ENCODE measurements at regions not wholly inside any gene's neighbourhood (a gene's known extent, or its start where the extent isn't known, plus 50 kb on each side); places are given as distances from the start of the nearest gene placed in this dataset.
A peak's percentile ranks its signal among the peaks of the same experiment; 100 is the strongest.

DNA sequence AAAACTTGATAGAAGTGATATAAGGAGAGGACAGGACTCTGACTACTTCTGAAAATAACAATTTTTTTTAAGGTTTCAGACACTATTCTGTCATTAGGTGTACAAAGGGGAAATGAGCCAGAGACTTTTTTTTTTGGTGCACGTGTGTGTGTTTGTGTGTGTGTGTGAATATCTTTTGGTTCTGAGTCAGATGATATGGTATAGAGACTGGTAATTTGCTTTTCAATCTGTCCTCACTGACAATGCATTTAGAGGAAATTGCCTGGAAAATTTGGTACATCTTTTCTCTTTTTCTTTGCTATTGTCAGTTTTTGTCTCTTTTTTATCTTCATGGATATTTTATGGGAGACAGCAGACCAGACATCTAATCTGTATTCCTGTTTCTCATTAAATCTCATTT lies 59.3 kb downstream of the DDIT4L start:
- no peak for DNase-seq

DNA sequence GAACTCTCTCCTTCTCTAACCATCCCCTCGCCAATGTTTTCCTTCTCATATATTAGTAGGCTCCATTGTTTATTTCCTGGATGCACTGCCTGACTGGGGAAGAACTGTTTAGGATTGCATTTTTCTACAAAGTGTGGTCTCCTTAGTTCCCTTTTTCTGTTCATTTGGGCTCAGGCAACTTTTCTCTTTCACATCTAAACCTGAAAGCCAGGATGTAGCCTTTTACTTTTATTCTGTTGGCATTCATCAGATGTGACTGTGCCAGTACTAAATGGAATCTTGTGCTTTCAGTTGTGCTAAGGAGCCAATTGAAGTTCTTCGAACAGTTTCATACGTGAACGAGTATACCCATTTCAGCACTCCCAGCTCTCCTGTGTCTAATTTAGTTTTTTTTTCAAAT lies 59.8 kb downstream of the DDIT4L start:
- DNase-seq, result no peak

DNA sequence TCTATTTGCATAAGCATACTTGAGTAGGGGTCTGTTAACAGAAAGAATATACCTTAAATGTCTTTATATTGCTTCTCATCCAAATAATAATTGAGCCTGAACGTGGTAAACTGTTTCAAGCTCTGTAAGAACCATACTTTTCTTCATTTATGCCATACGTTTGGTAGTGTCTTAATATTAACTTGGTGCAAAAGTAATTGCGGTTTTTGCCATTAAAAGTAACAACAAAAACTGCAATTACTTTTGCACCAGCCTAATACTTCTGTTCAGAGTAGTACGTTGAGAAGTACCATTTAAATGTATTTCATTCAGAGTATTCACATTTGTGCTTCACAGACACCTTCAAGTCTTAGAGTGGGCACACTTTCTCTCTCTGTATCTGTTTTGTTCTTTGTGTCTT lies 60.5 kb downstream of the DDIT4L start:
- DNase-seq, result no peak

DNA sequence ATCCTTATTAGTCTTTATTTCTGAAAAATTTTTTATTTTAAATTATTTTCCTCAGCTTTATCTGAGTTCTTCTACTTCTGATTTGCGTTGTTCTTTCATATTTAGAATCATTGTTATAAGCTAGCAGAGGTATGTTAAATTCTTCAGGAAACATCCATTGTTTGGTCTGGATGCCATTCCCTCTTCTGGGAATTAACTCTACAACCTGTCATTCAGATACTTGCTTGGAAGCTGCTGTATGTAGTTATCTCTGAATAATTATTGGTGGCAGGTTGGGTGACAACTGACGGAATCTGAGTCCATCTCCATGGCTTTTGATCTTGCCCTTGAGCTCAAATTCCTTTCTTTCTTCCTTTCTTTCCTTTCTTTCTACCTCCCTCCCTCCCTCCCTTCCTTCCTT lies 61.9 kb downstream of the DDIT4L start:
- no peak for DNase-seq

DNA sequence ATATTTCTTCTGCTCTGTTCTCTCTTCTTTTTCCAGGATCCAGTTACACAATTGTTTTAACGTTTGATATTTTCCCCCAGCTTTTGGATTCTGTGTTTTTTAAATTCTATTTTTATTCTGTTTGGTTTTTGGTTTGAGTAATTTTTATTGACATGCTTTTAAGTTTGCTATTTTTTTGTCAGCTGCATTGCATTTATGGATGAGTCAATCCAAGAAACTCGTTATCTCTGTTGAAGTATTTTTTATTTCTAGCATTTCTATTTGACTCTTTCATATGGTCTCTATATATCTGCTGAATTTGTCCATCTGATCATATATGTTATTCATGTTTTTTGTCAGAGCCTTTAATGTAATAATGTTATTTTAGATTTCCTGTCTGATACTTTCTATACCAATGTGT lies 65.6 kb downstream of the DDIT4L start:
- DNase-seq, result no peak

DNA sequence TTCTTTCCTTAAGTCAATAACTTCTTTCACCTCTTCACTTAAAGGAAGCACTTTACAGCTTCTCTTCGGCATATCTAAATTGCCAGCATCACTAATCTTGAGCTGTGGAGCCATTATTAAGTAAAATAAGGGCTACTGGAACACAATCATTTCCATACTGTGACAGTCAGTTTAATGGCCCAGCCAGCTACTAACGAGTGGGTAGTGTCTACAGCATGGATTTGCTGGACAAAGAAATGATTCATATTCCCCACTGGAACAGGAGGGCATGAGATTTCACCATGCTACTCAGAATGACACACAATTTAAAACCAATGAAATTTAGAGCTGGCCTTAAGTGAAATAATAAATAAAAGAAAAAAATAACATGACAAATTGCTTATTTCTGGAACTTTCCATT lies 72.1 kb downstream of the DDIT4L start:
- DNase-seq, result no peak

DNA sequence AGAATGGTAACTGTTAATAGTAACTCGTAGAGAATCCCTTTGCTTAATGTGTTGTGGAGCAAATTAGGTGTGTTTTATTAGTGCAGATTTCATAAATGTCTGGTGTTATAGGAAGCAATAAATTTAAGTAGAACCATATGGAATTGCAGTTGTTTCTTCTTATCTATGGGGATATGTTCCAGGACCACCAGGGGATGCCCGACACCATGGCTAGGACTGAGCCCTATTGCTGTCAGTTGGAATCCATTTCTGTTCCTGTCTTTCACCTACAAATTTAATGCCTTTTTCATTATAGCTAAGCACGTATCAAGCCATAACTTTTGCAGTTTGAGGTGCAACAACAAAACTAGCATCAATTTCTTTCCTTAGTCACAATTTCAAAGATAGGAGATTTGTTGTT lies 72.5 kb downstream of the DDIT4L start:
- DNase-seq, result no peak

DNA sequence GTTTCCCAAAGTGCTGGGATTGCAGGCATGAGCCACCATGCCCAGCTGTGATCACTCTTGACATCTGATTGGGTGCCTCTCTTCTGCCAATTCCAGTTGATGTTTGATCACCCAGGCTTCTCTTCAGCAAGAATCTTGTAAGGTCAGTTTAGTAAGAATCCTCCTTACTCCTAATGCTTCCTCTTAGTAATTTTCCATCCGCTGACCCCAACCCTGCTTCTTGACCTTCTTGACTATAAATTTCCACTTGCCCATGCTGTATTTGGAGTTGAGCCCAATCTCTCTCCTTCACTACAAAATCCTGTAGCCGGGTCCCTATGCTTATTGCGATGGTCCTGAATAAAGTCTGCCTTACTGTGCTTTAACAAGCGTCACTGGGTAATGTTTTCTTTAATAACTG lies 75.4 kb downstream of the DDIT4L start:
- no peak for DNase-seq

DNA sequence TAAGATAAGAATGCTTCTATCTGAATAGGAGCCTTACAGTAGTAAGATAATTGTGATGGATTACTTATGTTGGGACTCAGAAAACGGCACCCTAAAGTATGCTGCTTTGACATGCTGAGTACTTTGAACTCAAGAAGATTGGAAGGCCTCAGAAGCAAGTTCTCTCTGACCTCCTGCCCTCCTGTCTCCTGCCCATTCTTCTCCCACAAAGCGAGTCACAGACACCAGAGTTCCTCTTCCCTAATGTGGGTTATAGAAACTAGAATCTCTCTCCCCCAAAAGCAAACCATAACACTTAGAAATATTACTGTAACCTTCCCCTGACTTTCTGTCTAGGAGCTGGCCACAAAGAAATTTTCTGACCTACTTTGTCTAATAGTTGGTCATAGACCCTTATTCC lies 76.5 kb downstream of the DDIT4L start:
- DNase-seq, result no peak

DNA sequence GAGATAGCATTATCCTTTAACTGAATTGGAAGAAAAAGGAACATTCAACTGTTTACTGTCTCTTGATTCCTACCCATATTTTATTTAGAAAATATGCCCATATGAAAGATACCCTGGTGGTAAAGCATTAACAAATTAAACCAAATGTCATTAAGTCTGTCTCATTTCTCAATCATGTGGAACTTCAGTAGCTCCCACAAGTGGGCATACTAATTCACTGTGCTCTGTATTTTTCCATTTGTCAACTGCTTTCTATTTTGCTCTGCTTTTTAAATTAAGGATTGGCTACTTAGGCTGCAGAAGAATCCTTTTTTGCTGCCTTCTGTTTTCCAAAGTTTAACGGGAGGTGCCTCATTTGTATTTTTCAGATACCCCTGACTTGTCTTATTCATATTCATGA lies 77.2 kb downstream of the DDIT4L start:
- no peak for DNase-seq

DNA sequence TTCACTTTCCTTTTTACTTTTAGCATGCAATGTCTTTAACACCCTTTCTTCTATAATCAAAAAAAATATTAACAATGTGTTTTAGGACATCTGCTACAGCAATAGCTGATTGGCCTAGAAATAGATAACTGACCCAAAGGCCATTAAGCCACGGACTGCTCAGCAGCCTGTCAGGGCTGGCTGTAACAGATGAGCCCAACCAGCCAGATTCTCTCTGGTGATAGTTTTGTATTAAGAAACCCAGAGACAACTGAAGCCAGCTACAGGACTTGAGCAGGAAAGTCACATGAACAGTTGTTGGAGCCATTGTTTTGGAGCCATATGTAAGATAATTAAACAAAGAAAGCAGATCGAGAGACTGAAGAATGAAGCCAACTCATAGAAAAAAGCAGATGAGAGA lies 80.3 kb downstream of the DDIT4L start:
- no peak for DNase-seq

DNA sequence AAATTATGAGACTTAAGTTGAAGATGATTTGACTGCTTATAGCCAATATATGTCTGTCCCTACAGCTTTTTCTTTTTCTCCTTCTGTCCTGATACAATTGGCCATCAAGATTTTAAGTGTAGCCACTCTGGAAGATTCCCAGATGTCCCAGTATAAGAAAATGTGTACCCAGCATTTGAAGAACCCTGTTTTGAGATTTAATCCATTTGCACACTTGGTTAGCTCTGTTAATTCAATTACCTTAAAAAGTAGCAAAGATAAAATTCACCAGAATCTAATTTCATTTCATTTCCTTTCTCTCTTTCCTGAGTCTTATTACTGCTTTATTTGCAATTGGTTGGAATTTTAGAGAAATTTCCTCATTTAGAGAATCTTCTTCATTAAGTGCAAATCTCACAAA lies 81.4 kb downstream of the DDIT4L start:
- no peak for DNase-seq

DNA sequence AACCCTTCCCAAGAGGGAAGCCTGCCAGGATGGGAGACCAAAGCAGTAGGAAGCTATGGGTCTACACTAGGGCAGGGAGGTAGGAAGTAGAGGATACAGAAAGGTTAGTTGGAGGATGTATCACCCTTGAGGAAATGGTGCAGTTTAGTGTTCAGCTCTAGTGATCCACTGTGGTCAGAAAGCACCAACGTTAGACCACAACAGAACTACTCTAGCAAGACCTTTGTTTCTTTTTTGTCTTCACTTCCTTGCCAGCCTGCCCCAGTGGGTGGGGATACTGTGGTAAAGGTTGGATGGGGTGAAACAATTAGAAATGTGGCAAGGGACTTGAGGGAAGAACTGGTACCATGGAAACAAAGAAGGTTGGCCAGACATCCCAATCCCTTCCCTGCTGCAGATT lies 83.3 kb downstream of the DDIT4L start:
- no peak for DNase-seq

DNA sequence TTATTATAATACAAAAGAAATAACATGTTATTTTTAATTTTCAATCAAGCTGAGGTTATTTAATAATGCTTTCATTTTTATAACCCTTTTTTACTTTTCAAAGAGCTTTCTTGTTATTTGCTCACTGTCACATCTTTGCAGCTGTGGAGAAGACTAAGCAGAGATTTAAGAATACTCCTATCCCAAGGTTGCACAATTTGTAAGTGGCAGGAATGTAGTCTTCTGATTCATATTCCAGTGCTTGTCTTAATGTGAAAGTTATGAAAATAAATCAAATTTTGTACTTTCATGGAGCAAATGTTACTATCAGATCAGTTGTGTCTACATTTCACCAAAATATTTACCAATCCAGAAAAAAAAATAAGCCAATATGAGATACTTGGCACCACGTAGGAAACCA lies 86.6 kb downstream of the DDIT4L start:
- no peak for DNase-seq

DNA sequence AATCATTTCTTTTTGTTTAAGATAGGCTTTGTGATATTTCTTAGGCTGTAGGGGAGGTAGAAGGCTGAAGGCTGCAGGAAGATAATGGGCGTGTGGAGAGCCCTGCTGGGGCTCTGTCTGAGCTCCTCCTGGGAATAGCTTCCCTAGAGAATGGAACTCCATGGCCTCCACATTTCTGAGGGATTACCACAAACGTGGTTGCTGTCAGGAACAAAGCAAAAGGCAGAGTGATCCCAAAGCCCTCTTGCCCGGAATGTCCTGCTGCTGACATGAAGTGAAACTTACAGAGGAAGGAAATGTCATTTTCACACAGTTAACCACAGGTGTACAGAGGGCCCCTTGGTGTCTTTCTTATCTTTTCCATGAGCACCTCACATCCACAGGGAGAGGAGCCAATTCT lies 89.3 kb downstream of the DDIT4L start:
- DNase-seq, result no peak

DNA sequence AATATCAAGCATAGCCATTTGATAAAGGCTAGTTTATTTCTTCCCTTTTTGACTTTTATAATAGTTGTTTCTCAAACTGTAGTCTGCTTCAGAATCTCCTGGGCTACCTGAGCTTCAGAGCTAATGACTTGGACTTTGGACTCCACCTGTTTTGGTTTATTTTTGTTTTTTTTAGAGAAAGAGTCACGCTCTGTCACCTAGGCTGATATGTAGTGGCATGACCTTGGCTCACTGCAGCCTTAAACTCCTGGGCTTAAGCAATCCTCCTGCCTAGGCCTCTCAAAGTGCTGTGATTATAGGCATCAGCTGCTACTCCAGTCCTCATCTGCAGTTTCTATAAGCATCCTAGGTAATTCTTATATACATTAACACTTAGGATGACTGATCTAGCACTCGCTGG lies 90.5 kb downstream of the DDIT4L start:
- DNase-seq, result no peak

DNA sequence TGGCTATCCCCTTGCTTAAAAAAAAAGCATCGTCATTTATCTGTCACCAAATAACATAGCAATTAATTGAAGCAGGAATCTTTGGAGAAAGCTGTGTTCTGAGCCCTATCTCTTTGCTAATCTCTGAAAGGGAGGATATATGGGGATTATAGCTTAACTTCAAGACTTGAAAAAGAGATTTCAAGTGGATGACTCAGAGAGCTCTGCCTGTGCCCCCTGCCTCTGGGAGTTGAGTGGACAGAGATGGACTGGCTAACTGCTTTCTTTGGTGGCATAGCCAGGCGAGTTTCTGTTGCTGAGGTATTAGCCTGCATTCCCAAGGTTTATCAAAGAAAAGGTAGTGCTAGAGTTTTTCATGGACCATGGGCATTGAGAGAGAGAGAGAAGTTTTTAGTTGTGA lies 91.6 kb downstream of the DDIT4L start:
- DNase-seq, result no peak

DNA sequence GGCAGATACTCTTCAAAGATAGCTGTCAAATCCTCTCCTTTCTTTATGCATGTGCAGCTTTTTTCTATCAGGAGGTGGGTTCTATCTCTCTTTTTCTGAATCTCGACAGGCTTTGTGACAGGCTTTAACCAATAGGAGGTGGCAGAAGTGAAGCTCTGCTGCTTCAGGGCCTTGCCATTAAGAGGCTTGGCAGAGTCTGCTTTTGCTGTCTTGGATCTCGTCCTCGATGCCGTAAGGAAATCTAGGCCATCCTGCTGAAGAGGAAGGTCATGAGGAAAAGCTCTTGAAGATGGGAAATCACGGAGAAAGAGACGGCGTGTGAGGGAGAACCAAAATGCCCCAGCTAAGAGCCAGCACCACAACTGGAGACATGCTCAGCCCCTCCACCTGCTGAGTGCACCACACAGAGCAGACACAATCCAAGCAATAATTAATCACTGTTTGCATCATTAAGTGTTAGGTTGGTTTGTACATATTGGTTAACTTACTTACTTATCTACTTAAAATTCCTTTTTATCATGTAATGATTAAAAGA lies 92.2 kb downstream of the DDIT4L start:
- DNase-seq, result no peak

DNA sequence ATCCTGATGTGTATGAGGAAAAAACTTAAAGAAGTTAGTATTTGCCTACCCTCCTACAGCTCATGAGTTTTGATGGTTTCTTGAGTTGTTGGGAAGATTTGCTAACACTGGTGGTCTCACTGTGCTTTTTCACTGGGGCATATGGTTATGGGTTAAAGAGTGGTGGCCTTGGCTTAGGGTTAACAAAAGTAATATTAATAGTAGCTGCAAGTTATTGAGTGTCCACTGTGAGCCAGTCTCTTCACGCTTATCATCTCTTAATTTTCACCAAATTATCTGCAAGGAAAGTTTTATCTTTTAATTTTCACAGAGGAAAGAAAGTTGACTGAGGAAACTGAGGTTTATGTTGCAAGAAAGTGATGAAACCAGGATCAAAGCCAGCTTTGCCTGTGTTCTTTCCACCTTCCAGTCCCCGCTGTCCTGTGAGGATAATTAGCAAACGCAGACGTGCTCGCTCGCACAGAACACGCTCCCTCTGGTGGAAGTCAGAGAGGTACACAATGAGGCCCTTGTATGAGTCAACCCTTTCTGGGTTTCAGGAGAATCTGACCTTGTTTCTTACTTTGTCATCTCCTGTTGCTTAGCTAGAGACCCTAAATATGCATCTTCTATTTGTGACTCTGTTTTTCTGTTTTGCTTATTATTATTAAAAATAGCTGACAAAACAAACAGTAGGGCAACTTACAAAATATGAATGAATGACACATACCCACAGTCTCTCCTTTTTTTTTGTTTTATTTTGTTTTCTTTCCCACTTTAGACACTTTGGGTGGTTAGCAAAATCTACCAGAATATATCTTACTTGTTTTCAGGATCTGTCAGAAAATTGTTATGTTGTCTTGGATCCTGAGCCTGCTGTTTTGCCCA lies 94.3 kb downstream of the DDIT4L start:
- no peak for DNase-seq

DNA sequence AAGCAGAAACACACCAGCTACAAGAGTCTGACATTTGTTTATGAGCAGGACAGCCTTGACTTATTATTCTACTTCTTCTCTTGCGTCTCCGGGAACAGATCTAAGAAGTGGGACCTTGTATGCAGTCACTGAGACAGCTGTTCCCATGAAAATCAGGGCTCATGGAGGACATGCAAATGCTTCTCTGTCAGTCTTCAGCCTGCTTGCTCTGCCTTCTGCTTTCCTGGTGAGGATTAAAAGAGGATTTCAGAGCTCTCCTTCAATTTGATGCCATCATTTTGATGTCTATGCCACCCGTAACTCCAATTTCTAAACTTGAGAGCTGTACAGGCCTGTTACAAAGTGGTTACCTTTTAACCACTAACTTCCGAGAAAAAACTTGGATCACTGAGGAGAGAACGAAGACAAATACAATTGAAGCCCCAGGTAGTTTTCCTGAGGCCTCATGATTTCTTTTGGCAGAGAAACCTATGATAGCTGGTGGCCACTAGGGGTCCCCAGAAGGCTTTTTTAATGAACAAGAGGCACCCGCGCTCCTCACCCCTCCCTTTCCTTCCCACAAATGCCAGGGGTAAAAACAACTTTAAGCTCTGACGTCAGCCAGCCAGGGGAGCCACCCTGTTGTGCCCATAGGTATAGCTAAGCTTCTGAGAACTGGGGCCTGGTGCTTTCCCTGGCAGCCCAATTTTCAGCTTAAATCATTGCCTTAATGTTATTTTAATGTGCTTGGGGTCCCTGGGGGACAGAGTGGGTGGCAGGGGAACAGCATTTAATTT lies 97.0 kb downstream of the DDIT4L start:
- DNase-seq, result peak; percentile 39

DNA sequence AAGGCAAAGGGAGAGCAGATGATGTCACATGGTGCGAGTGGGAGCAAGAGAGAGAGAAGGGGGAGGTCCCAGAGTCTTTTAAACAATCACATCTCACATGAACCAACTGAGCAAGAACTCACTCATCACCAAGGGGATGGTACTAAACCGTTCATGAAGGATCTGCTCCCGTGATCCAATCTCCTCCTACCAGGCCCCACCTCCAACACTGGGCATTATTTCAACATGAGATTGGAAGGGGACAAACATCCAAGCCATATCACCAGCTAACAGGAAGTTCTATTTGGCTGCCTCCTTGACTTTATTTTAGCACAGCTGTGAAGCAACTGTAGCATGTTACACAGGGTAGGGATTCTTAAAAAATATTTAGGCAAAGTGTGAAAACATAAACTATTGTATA lies 102.5 kb downstream of the DDIT4L start:
- no peak for DNase-seq

DNA sequence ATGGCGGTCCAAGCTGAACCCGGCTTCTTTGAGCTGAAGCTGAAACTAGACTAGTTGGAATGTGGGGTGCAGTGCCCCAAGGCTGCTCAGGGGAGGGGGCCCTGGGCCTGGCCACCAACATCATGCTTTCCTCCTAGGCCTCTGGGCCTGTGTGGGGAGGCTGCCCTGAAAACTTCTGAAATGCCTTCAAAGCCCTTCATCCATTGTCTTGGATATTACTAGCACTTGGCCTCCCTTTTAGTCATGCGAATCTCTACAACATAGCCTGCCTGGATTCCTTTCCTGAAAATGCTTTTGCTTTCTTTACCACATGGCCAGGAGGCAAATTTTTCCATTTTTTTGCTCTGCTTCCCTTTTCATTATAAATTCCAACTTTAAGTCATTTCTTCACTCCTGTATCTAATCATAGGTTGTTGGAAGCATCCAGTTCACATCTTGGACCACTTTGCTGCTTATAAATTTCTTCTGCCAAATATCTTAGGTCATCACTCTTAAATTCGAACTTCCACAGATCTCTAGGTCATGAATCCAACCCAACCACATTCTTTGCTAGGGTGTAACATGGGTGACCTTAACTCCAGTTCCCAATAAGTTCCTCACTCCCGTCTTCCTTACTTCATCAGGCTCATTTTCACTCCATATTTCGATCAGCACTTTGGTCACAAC lies 103.4 kb downstream of the DDIT4L start:
- no peak for DNase-seq

DNA sequence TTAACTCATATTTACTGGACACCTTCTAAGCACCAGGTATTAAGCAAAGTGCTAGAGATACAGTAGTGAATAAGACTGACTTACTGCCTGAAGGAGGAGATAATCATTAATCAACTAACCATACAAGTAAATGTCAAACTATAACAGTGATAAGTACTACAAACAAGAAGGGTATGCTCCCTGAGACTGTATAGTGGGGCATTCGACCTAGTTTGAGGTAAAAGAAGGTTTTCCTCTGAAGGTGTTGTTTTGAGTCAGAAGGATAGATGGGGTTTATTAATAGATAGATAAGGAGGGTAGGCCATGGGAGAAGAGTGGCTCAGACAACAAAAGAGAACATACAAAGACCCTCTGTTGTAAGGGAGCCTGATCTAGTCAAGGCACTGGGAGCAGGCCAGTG lies 105.4 kb downstream of the DDIT4L start:
- DNase-seq, result no peak

DNA sequence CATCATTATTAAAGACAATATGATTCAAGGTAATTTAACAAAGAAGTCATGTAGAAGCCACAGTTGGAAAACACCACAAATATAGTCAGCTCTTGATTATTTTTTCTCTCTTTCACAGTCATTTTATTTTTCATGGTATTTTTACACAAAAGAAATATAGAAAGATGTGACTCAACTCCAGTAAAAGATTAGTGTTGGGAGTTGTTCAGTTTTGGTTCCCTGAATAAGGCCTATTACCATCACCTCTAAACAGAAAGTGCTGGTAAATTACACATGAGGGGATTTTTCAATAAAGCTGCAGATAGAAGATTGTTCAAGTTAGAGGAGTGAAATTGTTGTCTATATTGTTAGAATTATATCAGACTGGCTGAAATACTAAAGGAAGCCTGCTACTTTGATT lies 107.0 kb downstream of the DDIT4L start:
- no peak for DNase-seq

All from NCI-H524 treated with DMSO at 0.1 percent for 48 hours (cell line).